Astrocyte (in vitro differentiated cells and primary cell): ENCODE measurements at regions not wholly inside any gene's neighbourhood (a gene's known extent, or its start where the extent isn't known, plus 50 kb on each side); places are given as distances from the start of the nearest gene placed in this dataset.

ENCODE experiments used
- EZH2 ChIP-seq: IDR thresholded peaks from 2 replicates; pipeline ENCODE4 v1.6.1; 2012; ENCODE audit warnings: mild to moderate bottlenecking, low read length, inconsistent platforms; ENCODE audit not compliant: insufficient read depth
- TF ChIP-seq, protein P1 (sequence below): IDR thresholded peaks from 2 replicates; pipeline ENCODE4 v1.5.1; 2011; ENCODE audit warnings: low read depth, mild to moderate bottlenecking, inconsistent platforms, low read length, moderate library complexity; ENCODE audit not compliant: insufficient read depth

DNA sequence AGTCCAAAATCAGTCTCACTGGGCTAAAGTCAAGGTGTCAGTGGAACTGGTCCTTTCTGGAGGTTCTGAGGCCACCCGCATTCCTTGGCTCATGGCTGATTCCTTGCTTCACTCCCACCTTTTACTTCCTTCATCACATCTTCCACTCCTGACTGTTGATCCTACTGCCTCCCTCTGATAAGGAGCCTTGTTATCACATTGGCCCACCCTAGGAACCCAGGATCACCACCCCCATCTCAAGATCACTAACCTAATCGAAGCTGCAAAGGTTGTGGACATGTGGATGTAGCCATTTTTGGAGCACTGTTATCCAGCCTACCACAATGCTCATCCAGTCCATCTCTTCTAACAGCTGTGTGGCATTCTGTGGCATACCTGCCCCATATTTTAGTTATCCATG lies 87.2 kb downstream of the TNFAIP3 start:
- no peak for TF ChIP-seq EZH2
- TF ChIP-seq, protein P1, sequence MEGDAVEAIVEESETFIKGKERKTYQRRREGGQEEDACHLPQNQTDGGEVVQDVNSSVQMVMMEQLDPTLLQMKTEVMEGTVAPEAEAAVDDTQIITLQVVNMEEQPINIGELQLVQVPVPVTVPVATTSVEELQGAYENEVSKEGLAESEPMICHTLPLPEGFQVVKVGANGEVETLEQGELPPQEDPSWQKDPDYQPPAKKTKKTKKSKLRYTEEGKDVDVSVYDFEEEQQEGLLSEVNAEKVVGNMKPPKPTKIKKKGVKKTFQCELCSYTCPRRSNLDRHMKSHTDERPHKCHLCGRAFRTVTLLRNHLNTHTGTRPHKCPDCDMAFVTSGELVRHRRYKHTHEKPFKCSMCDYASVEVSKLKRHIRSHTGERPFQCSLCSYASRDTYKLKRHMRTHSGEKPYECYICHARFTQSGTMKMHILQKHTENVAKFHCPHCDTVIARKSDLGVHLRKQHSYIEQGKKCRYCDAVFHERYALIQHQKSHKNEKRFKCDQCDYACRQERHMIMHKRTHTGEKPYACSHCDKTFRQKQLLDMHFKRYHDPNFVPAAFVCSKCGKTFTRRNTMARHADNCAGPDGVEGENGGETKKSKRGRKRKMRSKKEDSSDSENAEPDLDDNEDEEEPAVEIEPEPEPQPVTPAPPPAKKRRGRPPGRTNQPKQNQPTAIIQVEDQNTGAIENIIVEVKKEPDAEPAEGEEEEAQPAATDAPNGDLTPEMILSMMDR, result no peak
